ENCODE measurements at regions not wholly inside any gene's neighbourhood (a gene's known extent, or its start where the extent isn't known, plus 50 kb on each side); places are given as distances from the start of the nearest gene placed in this dataset.

DNA sequence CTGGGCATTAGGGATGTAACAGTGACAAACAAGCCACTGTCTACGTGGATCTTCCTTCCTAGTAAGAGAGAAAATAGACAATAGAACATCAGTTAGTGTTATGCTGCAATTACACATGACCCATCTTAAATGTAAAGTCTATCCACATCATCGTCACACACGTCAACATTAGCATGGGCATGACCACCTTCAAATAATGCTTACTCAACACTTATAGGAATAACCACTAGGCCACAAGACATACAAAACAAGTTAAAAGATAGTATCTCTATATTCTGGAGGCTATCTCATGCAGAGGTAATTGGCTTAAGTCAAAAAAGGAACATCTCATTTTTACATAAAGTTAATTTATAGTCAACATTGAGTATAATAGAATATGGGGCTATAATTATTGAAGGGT lies 156.5 kb downstream of the MOXD1 start:
- no peak for TF ChIP-seq ZNF317 (CRISPR knock-in tag; IDR thresholded peaks at IDR 0.05; ENCODE audit: borderline replicate concordance, low read depth)
- no peak for TF ChIP-seq CREB1 (CRISPR knock-in tag; IDR thresholded peaks at IDR 0.05)
- TF ChIP-seq, protein P1, sequence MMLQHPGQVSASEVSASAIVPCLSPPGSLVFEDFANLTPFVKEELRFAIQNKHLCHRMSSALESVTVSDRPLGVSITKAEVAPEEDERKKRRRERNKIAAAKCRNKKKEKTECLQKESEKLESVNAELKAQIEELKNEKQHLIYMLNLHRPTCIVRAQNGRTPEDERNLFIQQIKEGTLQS (CRISPR knock-in tag; conservative IDR thresholded peaks at IDR 0.05): no peak
- no peak for TF ChIP-seq NR1H2 (CRISPR knock-in tag; IDR thresholded peaks at IDR 0.05)
- no peak for TF ChIP-seq ARID4B (CRISPR knock-in tag; IDR thresholded peaks at IDR 0.05; ENCODE audit: borderline replicate concordance)
- TF ChIP-seq ESRRA (CRISPR knock-in tag; IDR thresholded peaks at IDR 0.05; ENCODE audit: borderline replicate concordance): no peak
